Keratinocyte (primary cell): ENCODE measurements at regions not wholly inside any gene's neighbourhood (a gene's known extent, or its start where the extent isn't known, plus 50 kb on each side); places are given as distances from the start of the nearest gene placed in this dataset.

Source experiments
- DNase-seq: peaks from one replicate; pipeline ENCODE4 v3.0.0-alpha.2; 2011; ENCODE audit warnings: low read depth, missing footprints, low spot score
- FAIRE-seq: peaks from 2 replicates; lab custom pipeline; 2011; peaks lifted over from hg19 to GRCh38; lab: Jason Lieb, UNC
- H2AFZ ChIP-seq: 2 replicates; pipeline ENCODE4 v1.6.0; 2012; ENCODE audit warnings: low read length, control low read depth, inconsistent platforms; ENCODE audit not compliant: control insufficient read depth
- H3K27ac ChIP-seq: 2 replicates; pipeline ENCODE4 v1.5.1; 2011; ENCODE audit warnings: low read length; ENCODE audit not compliant: control insufficient read depth, insufficient read depth
- H3K27me3 ChIP-seq: 3 replicates; pipeline ENCODE4 v1.6.0; 2011; ENCODE audit warnings: low read length; ENCODE audit not compliant: control insufficient read depth, insufficient read depth; ENCODE audit errors: extremely low read depth
- H3K36me3 ChIP-seq, 2 experiments: 2 replicates in 1 of 2; 3 replicates in 1 of 2; pipeline ENCODE4 v1.5.1; 2011; ENCODE audit warnings: low read length in 2 of 2, mild to moderate bottlenecking in 1 of 2; ENCODE audit not compliant: control insufficient read depth in 2 of 2, insufficient read depth in 2 of 2; ENCODE audit errors: extremely low read depth in 1 of 2
- H3K4me1 ChIP-seq: 3 replicates; pipeline ENCODE4 v1.5.1; 2011; ENCODE audit warnings: low read length; ENCODE audit not compliant: control insufficient read depth, insufficient read depth; ENCODE audit errors: extremely low read depth
- H3K4me2 ChIP-seq: 3 replicates; pipeline ENCODE4 v1.6.0; 2011; ENCODE audit warnings: low read depth, low read length; ENCODE audit not compliant: control insufficient read depth, insufficient read depth; ENCODE audit errors: extremely low read depth
- H3K4me3 ChIP-seq, 3 experiments: fragments of 200-600 bp in 1 of 3; sonication (generic) in 1 of 3; 2 replicates in 2 of 3; 3 replicates in 1 of 3; pipeline ENCODE4 v1.5.1; 2011 to 2016; ENCODE audit warnings: low read length in 3 of 3, mild to moderate bottlenecking in 3 of 3, control low read depth in 2 of 3, inconsistent platforms in 1 of 3, low read depth in 1 of 3, mixed read lengths in 1 of 3, mixed run types in 1 of 3, moderate library complexity in 1 of 3; ENCODE audit not compliant: control insufficient read depth in 2 of 3, insufficient read depth in 2 of 3; ENCODE audit errors: extremely low read depth in 1 of 3
- H3K79me2 ChIP-seq: 2 replicates; pipeline ENCODE4 v1.6.0; 2012; ENCODE audit warnings: low read length; ENCODE audit not compliant: control insufficient read depth, insufficient read depth
- H3K9ac ChIP-seq: 3 replicates; pipeline ENCODE4 v1.6.0; 2011; ENCODE audit warnings: low read length; ENCODE audit not compliant: control insufficient read depth, insufficient read depth; ENCODE audit errors: extremely low read depth
- H3K9me1 ChIP-seq: 3 replicates; pipeline ENCODE4 v1.6.0; 2011; ENCODE audit warnings: low read length; ENCODE audit not compliant: control insufficient read depth, insufficient read depth; ENCODE audit errors: extremely low read depth
- H3K9me3 ChIP-seq: 2 replicates; pipeline ENCODE4 v1.5.1; 2012; ENCODE audit warnings: low read depth, low read length; ENCODE audit not compliant: control insufficient read depth
- H4K20me1 ChIP-seq: 3 replicates; pipeline ENCODE4 v1.6.0; 2011; ENCODE audit warnings: low read length; ENCODE audit not compliant: control insufficient read depth, insufficient read depth; ENCODE audit errors: extremely low read depth
- CTCF ChIP-seq, 3 experiments: IDR thresholded peaks in 1 of 3; conservative IDR thresholded peaks in 1 of 3; optimal IDR thresholded peaks in 1 of 3; 2 replicates in 2 of 3; 3 replicates in 1 of 3; pipeline versions ENCODE3 to v1.5.1; 2011; ENCODE audit warnings: low read length in 3 of 3, mild to moderate bottlenecking in 3 of 3, moderate library complexity in 2 of 3, control low read depth in 1 of 3, inconsistent platforms in 1 of 3; ENCODE audit not compliant: insufficient read depth in 2 of 3; ENCODE audit errors: extremely low read depth in 1 of 3
- EZH2 ChIP-seq: IDR thresholded peaks from one replicate; pipeline ENCODE4 v1.6.1; 2012; ENCODE audit warnings: inconsistent platforms, mild to moderate bottlenecking, low read length, moderate library complexity
- dilution Hi-C: fragments of 300-500 bp; cut with MboI; formaldehyde crosslinking; loops from one replicate; pipeline ENCODE4 v1.7.0; 2020; ENCODE audit warnings: low sequenced_read_pairs; ENCODE audit not compliant: extremely low pct_ligation_motif_present

- H3K4me3 ChIP-seq: no peak overlapping the region
- dilution Hi-C loops: no loop called here
- H3K36me3 ChIP-seq: no peaks in the 10 kb centered on the region
- no peaks in the 10 kb centered on the region for H4K20me1 ChIP-seq
- no peak for DNase-seq
- no peaks in the 10 kb centered on the region for H3K9me3 ChIP-seq
- H2AFZ ChIP-seq: no peak overlapping the region
- H3K27me3 ChIP-seq: no peaks in the 10 kb centered on the region
- no peak overlapping the region for H3K27ac ChIP-seq
- TF ChIP-seq CTCF (optimal IDR thresholded peaks at IDR 0.05 in 1 of 3, IDR thresholded peaks at IDR 0.05 in 1 of 3, conservative IDR thresholded peaks at IDR 0.05 in 1 of 3; ENCODE audit: extremely low read depth in 1 of 3, insufficient read depth in 2 of 3, low read length in 3 of 3) (no peak), EZH2 (no peak)
- H3K9ac ChIP-seq: no peak overlapping the region
- H3K4me2 ChIP-seq: no peak overlapping the region
- no peaks in the 10 kb centered on the region for H3K9me1 ChIP-seq
- no peak for FAIRE-seq
- no peaks in the 10 kb centered on the region for H3K4me1 ChIP-seq
- no peaks in the 10 kb centered on the region for H3K79me2 ChIP-seq
Observed at GRCh38 chr4:152209772-152210493, 326.0 kb downstream of the FBXW7 start.

- Histone ChIP-seq H3K4me2 (no peak overlapping the region), H3K4me3 (no peak overlapping the region), H3K9ac (no peak overlapping the region), H3K36me3 (no peaks in the 10 kb centered on the region), H4K20me1 (no peaks in the 10 kb centered on the region), H2AFZ (no peak overlapping the region), H3K4me1 (no peaks in the 10 kb centered on the region), H3K27me3 (no peaks in the 10 kb centered on the region), H3K79me2 (no peaks in the 10 kb centered on the region), H3K9me1 (no peaks in the 10 kb centered on the region), H3K9me3 (no peaks in the 10 kb centered on the region), H3K27ac (no peak overlapping the region)
- FAIRE-seq: no peak
- dilution Hi-C loops: no loop called here
- no peak for DNase-seq
- no peak for TF ChIP-seq EZH2
- no peak for TF ChIP-seq CTCF (optimal IDR thresholded peaks at IDR 0.05 in 1 of 3, IDR thresholded peaks at IDR 0.05 in 1 of 3, conservative IDR thresholded peaks at IDR 0.05 in 1 of 3; ENCODE audit: extremely low read depth in 1 of 3, insufficient read depth in 2 of 3, low read length in 3 of 3)
Observed at GRCh38 chr4:152207378-152207720, 328.5 kb downstream of the FBXW7 start.
